Naive B cell (primary cell): ENCODE measurements at regions not wholly inside any gene's neighbourhood (a gene's known extent, or its start where the extent isn't known, plus 50 kb on each side); places are given as distances from the start of the nearest gene placed in this dataset.

Source experiments
- ATAC-seq, 2 donors: fragments of 150-1000 bp; cut with Tn5 transposase; 2 replicates each; pipeline ENCODE4 v1.10.0; 2021; ENCODE audit warnings: low read depth in 2 of 2, mild to moderate bottlenecking in 2 of 2, moderate library complexity in 2 of 2
- DNase-seq: peaks from one replicate; pipeline ENCODE4 v3.0.0; 2022
- H3K27ac Mint-ChIP-seq, 6 donors: one replicate each; pipeline ENCODE4 v1.8.0; 2020 to 2022; ENCODE audit warnings: mild to moderate bottlenecking in 6 of 6, mixed read lengths in 6 of 6, moderate library complexity in 5 of 6, inconsistent platforms in 2 of 6
- H3K27me3 Mint-ChIP-seq, 3 donors: one replicate each; pipeline ENCODE4 v1.8.0; 2021 to 2022; ENCODE audit warnings: mixed read lengths in 3 of 3, mild to moderate bottlenecking in 1 of 3
- H3K36me3 Mint-ChIP-seq, 2 donors: one replicate each; pipeline ENCODE4 v1.8.0; 2020 to 2022; ENCODE audit warnings: mixed read lengths in 2 of 2, inconsistent platforms in 1 of 2, mild to moderate bottlenecking in 1 of 2
- H3K4me1 Mint-ChIP-seq, 3 donors: one replicate each; pipeline ENCODE4 v1.8.0; 2020 to 2022; ENCODE audit warnings: mixed read lengths in 3 of 3, inconsistent platforms in 1 of 3, mild to moderate bottlenecking in 1 of 3, moderate library complexity in 1 of 3
- H3K4me3 Mint-ChIP-seq, 8 donors: one replicate each; pipeline ENCODE4 v1.8.0; 2020 to 2022; ENCODE audit warnings: mild to moderate bottlenecking in 8 of 8, mixed read lengths in 8 of 8, moderate library complexity in 8 of 8, inconsistent platforms in 2 of 8
- H3K9me3 Mint-ChIP-seq, 7 donors: one replicate each; pipeline ENCODE4 v1.8.0; 2020 to 2022; ENCODE audit warnings: mixed read lengths in 7 of 7, mild to moderate bottlenecking in 5 of 7, inconsistent platforms in 2 of 7, moderate library complexity in 1 of 7

DNA sequence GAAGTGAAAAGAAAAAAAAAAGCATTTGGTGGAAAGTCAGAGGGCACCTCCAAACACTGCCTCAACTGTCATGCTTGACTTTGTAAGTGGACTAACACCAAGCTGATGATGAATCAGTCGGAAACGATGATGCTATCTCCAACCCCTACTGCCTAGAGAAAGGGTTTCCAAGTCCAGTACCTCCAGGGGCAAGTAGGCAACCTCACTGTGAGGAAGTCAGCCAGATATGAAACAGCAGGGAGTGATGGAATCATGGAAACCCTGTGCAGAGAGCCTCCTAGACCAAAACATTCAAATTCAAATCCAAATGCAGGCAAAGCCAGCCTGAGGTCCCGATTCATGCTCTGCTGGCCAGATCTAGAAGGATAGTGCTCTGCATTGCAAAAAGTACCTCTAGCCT, 100.9 kb upstream of the SERP2 start:
- Mint-ChIP-seq H3K27ac (peak overlapping the region in 5 of 6 donors; percentile 26 to 97 (median 50)), H3K4me3 (peak overlapping the region in 2 of 8 donors; percentile 4 to 6), H3K9me3 (peaks cover 0 to 7% (median under 1%) of the 10 kb centered on the region in 7 donors), H3K4me1 (peaks cover 30 to 35% (median 31%) of the 10 kb centered on the region in 3 donors), H3K36me3 (peaks cover 0 to 16% of the 10 kb centered on the region in 2 donors), H3K27me3 (no peaks in the 10 kb centered on the region)
- no peak for ATAC-seq
- no peak for DNase-seq

GRCh38 chr13:44273216-44273615, 100.4 kb upstream of the SERP2 start:
- H3K27ac Mint-ChIP-seq: peak overlapping the region in 5 of 6 donors; percentile 55 to 97 (median 88)
- H3K4me3 Mint-ChIP-seq: peak overlapping the region in 2 of 8 donors; percentile 7 to 33
- H3K36me3 Mint-ChIP-seq: peaks cover 0 to 16% of the 10 kb centered on the region in 2 donors
- DNase-seq (no peak), ATAC-seq (no peak)
- peaks cover 0 to 9% (median 2%) of the 10 kb centered on the region in 7 donors for H3K9me3 Mint-ChIP-seq
- H3K4me1 Mint-ChIP-seq: peaks cover 32 to 40% (median 37%) of the 10 kb centered on the region in 3 donors
- no peaks in the 10 kb centered on the region for H3K27me3 Mint-ChIP-seq

DNA sequence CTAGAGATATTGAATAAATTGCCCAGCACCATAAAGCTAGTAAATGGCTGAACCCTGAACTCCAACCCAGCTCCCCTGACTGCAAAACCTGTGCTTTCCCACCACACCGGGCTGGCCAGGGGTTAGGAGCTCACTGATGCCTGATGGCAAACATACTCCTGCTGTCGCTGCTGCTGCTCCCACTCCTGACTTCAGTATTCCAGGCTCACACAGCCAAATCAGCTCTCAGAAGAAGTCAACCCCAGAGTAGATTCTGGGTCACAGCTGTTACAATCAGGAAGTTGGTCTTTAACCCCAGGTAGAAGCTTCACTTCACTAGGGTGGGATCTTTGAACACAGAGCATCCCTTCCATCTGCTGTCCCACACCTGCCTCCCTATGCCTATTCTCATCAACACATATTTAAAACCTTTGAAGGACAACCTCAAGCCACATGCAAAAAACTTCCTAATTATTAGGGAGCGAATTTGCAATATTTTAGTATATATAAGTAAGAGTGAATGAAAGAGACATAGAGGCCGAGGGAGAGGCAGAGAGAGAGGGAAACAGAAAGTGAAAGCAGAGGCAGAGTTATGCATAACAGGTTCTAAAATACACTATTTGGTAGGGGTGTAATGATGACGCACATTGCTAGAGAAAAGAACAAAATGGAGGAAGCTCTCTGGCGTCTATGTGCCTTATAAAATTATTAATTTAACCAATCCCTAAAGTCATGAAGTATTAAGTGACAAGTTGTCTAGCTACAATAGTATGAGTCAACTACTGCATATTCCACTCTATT, 99.4 kb upstream of the SERP2 start:
- H3K27ac Mint-ChIP-seq: peak overlapping the region; percentile 88 to 97 (median 91)
- H3K9me3 Mint-ChIP-seq: peaks cover 0 to 9% (median 2%) of the 10 kb centered on the region in 7 donors
- H3K27me3 Mint-ChIP-seq: no peaks in the 10 kb centered on the region
- H3K36me3 Mint-ChIP-seq: peaks cover 0 to 16% of the 10 kb centered on the region in 2 donors
- peaks cover 32 to 45% (median 41%) of the 10 kb centered on the region in 3 donors for H3K4me1 Mint-ChIP-seq
- ATAC-seq: peak; percentile 76 to 77
- H3K4me3 Mint-ChIP-seq: peak overlapping the region; percentile 0 to 77 (median 57)
- DNase-seq: peak; percentile 75

DNA sequence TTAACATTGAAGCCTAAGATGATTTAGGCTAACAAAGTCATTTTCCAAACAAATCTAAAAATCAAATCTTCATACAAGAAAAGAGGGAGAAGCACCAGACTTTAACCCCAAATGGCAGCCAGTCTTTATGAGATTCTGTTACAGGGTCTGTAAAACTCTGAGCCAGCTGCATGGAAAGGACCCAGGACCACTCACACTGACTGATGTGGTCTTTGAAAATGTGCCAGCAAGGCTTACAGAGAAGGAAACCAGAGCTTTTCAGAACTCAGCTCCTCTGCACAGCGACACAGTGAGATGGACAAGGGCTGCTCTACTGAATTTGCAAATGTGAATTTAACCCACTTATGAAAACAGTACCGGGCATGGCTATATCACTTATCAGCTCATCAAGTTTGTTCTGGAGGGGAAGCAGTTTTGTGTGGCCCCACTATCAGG, 98.8 kb upstream of the SERP2 start:
- Mint-ChIP-seq H3K9me3 (peaks cover 0 to 9% (median 2%) of the 10 kb centered on the region in 7 donors), H3K27me3 (no peaks in the 10 kb centered on the region), H3K27ac (peak overlapping the region; percentile 88 to 97 (median 91)), H3K36me3 (peaks cover 0 to 16% of the 10 kb centered on the region in 2 donors), H3K4me1 (peaks cover 32 to 45% (median 41%) of the 10 kb centered on the region in 3 donors), H3K4me3 (peak overlapping the region; percentile 0 to 77 (median 57))
- no peak for ATAC-seq
- DNase-seq: no peak

- Mint-ChIP-seq H3K4me3 (peak overlapping the region in 6 of 8 donors; percentile 31 to 76 (median 68)), H3K36me3 (peaks cover 0 to 16% of the 10 kb centered on the region in 2 donors), H3K4me1 (peaks cover 32 to 45% (median 41%) of the 10 kb centered on the region in 3 donors), H3K27ac (peak overlapping the region; percentile 88 to 99 (median 94)), H3K9me3 (peaks cover 0 to 9% (median 2%) of the 10 kb centered on the region in 7 donors), H3K27me3 (no peaks in the 10 kb centered on the region)
- no peak for ATAC-seq
- DNase-seq: no peak
Observed at GRCh38 chr13:44275381-44275780, 98.2 kb upstream of the SERP2 start.

- H3K4me3 Mint-ChIP-seq: peak overlapping the region; percentile 53 to 81 (median 73)
- H3K4me1 Mint-ChIP-seq: peaks cover 36 to 51% (median 46%) of the 10 kb centered on the region in 3 donors
- peak; percentile 81 for DNase-seq
Observed at GRCh38 chr13:44276061-44276460, 97.6 kb upstream of the SERP2 start.

DNA sequence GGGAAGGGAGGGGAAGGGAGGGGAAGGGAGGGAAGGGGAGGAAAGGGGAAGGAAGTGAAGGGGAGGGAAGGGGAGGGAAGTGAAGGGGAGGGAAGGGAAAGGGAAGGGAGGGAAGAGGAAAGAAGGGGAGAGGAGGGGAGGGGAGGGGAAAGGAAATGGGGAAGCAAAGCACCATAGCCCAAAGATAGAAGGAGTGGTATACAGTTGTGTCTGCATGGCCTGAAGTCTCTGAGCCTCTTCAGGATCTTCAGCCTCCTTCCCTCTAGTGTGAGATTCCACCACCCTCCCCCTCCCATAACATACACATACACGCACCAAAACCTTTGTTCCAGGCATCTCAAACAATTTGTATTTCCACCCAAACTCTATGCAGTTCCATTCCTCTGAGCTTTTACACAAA, 96.2 kb upstream of the SERP2 start:
- H3K36me3 Mint-ChIP-seq: peaks cover 0 to 16% of the 10 kb centered on the region in 2 donors
- H3K9me3 Mint-ChIP-seq: peaks cover 0 to 9% (median 2%) of the 10 kb centered on the region in 7 donors
- peaks cover 4 to 7% (median 6%) of the 10 kb centered on the region in 3 donors for H3K27me3 Mint-ChIP-seq
- H3K4me3 Mint-ChIP-seq: peak overlapping the region in 3 of 8 donors; percentile 2 to 57 (median 22)
- DNase-seq: no peak
- H3K4me1 Mint-ChIP-seq: peaks cover 37 to 54% (median 49%) of the 10 kb centered on the region in 3 donors
- no peak for ATAC-seq
- H3K27ac Mint-ChIP-seq: peak overlapping the region in 3 of 6 donors; percentile 55 to 76 (median 75)

More at GRCh38 chr13:44276061-44276460, 97.6 kb upstream of the SERP2 start:
- peaks cover 0 to 16% of the 10 kb centered on the region in 2 donors for H3K36me3 Mint-ChIP-seq
- peak overlapping the region; percentile 88 to 99 (median 94) for H3K27ac Mint-ChIP-seq
- peak; percentile 85 for ATAC-seq
- H3K9me3 Mint-ChIP-seq: peaks cover 0 to 9% (median 2%) of the 10 kb centered on the region in 7 donors
- no peaks in the 10 kb centered on the region for H3K27me3 Mint-ChIP-seq

DNA sequence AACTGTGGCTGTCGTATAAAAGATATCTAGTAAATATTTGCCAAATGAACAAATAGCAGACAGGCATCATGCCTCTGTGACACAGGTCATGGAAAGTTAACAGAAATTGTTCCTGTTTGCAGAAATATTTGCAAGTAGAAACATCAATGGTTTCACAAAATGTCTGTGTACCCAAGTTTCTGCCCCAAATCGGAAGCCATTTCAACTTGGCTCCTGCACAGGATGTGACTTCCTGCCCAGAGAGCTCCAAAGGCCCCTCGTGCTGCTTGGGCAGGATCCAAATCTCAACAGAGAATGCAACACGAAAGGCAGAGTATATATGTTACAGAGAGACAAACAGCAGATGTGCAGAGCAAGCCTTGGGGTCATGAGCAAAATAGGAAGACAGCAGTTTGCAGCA, 95.5 kb upstream of the SERP2 start:
- DNase-seq (no peak), ATAC-seq (no peak)
- H3K36me3 Mint-ChIP-seq: peaks cover 0 to 16% of the 10 kb centered on the region in 2 donors
- peaks cover 37 to 54% (median 49%) of the 10 kb centered on the region in 3 donors for H3K4me1 Mint-ChIP-seq
- peaks cover 0 to 9% (median 2%) of the 10 kb centered on the region in 7 donors for H3K9me3 Mint-ChIP-seq
- H3K4me3 Mint-ChIP-seq: no peak overlapping the region
- H3K27me3 Mint-ChIP-seq: peaks cover 9 to 14% (median 13%) of the 10 kb centered on the region in 3 donors
- peak overlapping the region in 3 of 6 donors; percentile 53 to 76 (median 67) for H3K27ac Mint-ChIP-seq

DNA sequence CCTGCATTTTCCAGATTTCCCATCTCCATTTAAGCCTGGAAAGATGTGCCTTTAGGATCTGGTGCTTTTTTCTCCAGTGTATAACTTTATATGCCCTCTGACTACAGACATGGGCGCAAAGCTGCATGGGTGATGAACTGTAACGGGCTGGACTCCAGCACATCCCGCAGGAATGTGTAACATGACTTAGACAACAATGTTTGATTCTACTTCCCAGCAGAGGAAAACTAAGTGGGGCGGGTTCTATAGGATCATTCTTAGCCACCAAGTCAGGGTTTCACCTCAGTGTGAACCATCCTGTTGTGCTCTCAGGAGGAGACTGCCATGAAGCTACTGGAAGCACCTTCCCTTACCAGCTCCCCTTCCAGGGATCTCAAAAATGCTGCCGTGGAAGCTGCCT, 93.2 kb upstream of the SERP2 start:
- Mint-ChIP-seq H3K27ac (peak overlapping the region in 3 of 6 donors; percentile 47 to 79 (median 59)), H3K9me3 (peaks cover 0 to 14% (median 4%) of the 10 kb centered on the region in 7 donors), H3K4me1 (peaks cover 24 to 35% (median 34%) of the 10 kb centered on the region in 3 donors), H3K27me3 (peaks cover 9 to 28% (median 25%) of the 10 kb centered on the region in 3 donors), H3K4me3 (no peak overlapping the region), H3K36me3 (peaks cover 4 to 22% of the 10 kb centered on the region in 2 donors)
- ATAC-seq (no peak), DNase-seq (no peak)

GRCh38 chr13:44281252-44282000, 92.2 kb upstream of the SERP2 start:
- DNase-seq: no peak
- Mint-ChIP-seq H3K36me3 (peaks cover 4 to 22% of the 10 kb centered on the region in 2 donors), H3K4me3 (peak overlapping the region in 3 of 8 donors; percentile 13 to 76 (median 43)), H3K9me3 (peaks cover 0 to 14% (median 4%) of the 10 kb centered on the region in 7 donors), H3K27ac (no peak overlapping the region), H3K27me3 (peaks cover 10 to 38% (median 35%) of the 10 kb centered on the region in 3 donors), H3K4me1 (peaks cover 17 to 26% (median 24%) of the 10 kb centered on the region in 3 donors)
- ATAC-seq: no peak

DNA sequence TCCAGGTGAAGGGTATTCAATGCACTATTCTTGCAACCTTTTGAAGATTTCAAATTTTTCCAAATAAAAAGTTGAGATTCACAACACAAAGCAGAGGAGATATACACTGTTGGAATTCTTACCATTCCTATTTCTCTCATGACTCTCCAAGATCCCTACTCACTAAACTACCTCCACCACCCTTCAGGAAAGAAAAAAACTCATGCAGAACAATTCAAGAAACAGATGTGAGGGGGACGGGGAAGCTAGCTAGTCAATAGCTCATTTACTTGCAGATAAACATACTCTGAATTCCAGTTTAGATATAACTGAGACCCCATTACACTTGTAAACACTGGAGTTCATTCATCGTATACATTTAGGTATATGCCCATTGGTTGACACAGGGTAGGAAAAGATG, 90.0 kb upstream of the SERP2 start:
- Mint-ChIP-seq H3K9me3 (peaks cover 0 to 5% (median 4%) of the 10 kb centered on the region in 7 donors), H3K27me3 (peaks cover 27 to 57% (median 50%) of the 10 kb centered on the region in 3 donors), H3K27ac (no peak overlapping the region), H3K4me1 (peaks cover 5 to 10% (median 8%) of the 10 kb centered on the region in 3 donors), H3K36me3 (peaks cover 4 to 19% of the 10 kb centered on the region in 2 donors), H3K4me3 (no peak overlapping the region)
- no peak for DNase-seq
- ATAC-seq: no peak

DNA sequence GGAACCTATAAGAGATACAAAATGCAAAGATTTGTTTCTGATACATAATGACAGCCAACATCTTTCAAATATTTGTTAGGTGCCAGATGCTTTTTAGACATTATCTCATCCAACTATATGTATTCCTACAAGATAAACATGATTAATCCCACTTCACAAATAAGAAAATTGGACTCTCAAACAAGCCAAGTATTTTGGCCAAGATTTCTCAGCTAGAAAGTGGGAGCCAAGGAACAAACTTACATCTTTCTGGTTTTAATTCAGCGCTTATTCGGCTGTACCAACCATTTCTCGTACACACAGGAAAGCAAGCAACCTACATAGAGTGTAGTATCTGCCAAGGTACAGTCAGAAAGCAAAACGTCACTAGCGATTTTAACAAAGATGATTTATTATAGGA, 85.7 kb upstream of the SERP2 start:
- Mint-ChIP-seq H3K9me3 (peaks cover 0 to 5% (median 4%) of the 10 kb centered on the region in 7 donors), H3K4me3 (no peak overlapping the region), H3K36me3 (peaks cover 4 to 19% of the 10 kb centered on the region in 2 donors), H3K27ac (no peak overlapping the region), H3K27me3 (peaks cover 26 to 67% (median 64%) of the 10 kb centered on the region in 3 donors), H3K4me1 (no peaks in the 10 kb centered on the region)
- DNase-seq (no peak), ATAC-seq (no peak)

DNA sequence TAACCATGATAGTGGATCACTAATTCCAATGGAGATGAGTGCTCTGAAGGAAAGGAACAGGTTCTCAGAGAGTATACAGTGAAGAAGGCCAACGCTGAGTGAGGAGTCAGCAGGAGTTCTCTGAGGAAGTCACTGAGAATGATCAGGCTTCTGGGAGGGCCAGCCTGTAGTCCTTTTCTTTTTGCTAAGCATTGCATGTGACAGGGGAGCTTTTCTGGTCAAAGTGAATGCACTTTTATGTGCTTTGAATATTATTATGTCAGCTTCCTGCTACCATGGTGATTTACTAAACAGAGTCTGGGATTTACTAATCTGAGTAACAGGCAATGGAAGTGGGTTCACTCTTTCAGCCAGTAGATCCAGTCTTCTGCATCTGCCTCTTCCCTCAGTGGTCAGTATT, 81.1 kb upstream of the SERP2 start:
- Mint-ChIP-seq H3K36me3 (no peaks in the 10 kb centered on the region), H3K27ac (no peak overlapping the region), H3K4me1 (no peaks in the 10 kb centered on the region), H3K9me3 (no peaks in the 10 kb centered on the region), H3K4me3 (no peak overlapping the region), H3K27me3 (peaks cover 27 to 42% (median 31%) of the 10 kb centered on the region in 3 donors)
- ATAC-seq (peak; percentile 9 to 48), DNase-seq (no peak)
